Gastrocnemius medialis (tissue), 4 donors: ENCODE measurements at regions not wholly inside any gene's neighbourhood (a gene's known extent, or its start where the extent isn't known, plus 50 kb on each side); places are given as distances from the start of the nearest gene placed in this dataset.
"Not testable (repeated sequence)": the region's sequence is repeated elsewhere in the genome, so short reads cannot be mapped to it uniquely, and the experiment has no call there.

Experiments
- ATAC-seq, 2 donors: fragments of 150-250 bp; one replicate each; pipeline ENCODE4 v1.9.1; 2016
- DNase-seq, 2 donors: peaks; one replicate each; pipeline ENCODE4 v3.0.0-alpha.2; 2019
- H3K27ac ChIP-seq, 4 donors: fragments of 200-600 bp; sonication (generic); 1 replicate in 1 of 4; 2 replicates in 3 of 4; pipeline ENCODE4 v1.5.1; 2016 to 2018; ENCODE audit warnings: mild to moderate bottlenecking in 2 of 4, moderate library complexity in 1 of 4
- H3K27me3 ChIP-seq, 3 donors: fragments of 200-600 bp; sonication (generic) in 2 of 3; 1 replicate in 1 of 3; 2 replicates in 2 of 3; pipeline versions ENCODE4 v1.5.1 to v1.6.0; 2016 to 2019; ENCODE audit warnings: mild to moderate bottlenecking in 1 of 3, moderate library complexity in 1 of 3
- H3K36me3 ChIP-seq, 2 donors: fragments of 200-600 bp; sonication (generic) in 1 of 2; one replicate each; pipeline ENCODE4 v1.5.1; 2017 to 2018
- H3K4me1 ChIP-seq, 2 donors: fragments of 200-600 bp; sonication (generic) in 1 of 2; one replicate each; pipeline ENCODE4 v1.5.1; 2016 to 2017; ENCODE audit warnings: mild to moderate bottlenecking in 2 of 2
- H3K4me3 ChIP-seq, 4 donors: fragments of 200-600 bp; sonication (generic) in 3 of 4; 1 replicate in 1 of 4; 2 replicates in 3 of 4; pipeline ENCODE4 v1.5.1; 2016 to 2019; ENCODE audit warnings: mild to moderate bottlenecking in 2 of 4
- H3K9me3 ChIP-seq, 3 donors: fragments of 200-600 bp; sonication (generic) in 2 of 3; 1 replicate in 1 of 3; 2 replicates in 2 of 3; pipeline ENCODE4 v1.5.1; 2016 to 2019
- CTCF ChIP-seq, 5 experiments: fragments of 450-650 bp in 3 of 5; fragments of 200-600 bp in 2 of 5; sonication (generic) in 2 of 5; IDR thresholded peaks in 4 of 5; conservative IDR thresholded peaks in 1 of 5; 1 replicate in 4 of 5; 2 replicates in 1 of 5; pipeline ENCODE4 v1.5.1; 2016 to 2019; ENCODE audit warnings: antibody characterized with exemption in 5 of 5, mild to moderate bottlenecking in 3 of 5, moderate library complexity in 3 of 5
- POLR2A ChIP-seq, 2 donors: fragments of 450-650 bp; IDR thresholded peaks; one replicate each; pipeline ENCODE4 v1.6.1; 2017; ENCODE audit warnings: antibody characterized with exemption in 2 of 2, mild to moderate bottlenecking in 2 of 2, moderate library complexity in 2 of 2
- in situ Hi-C, 4 donors: fragments of 200-750 bp; cut with MboI; loops; one replicate each; pipeline versions ENCODE4 v1.15.0 to v1.8.0; 2017; ENCODE audit warnings: low sequenced_read_pairs in 4 of 4
- intact Hi-C: fragments of 100-400 bp; cut with DNase I; formaldehyde crosslinking; loops from one replicate; pipeline ENCODE4 v1.15.1; 2023; ENCODE audit warnings: low total_unique reads

- in situ Hi-C loops = no loop called here
- Histone ChIP-seq H3K36me3 (no peaks in the 10 kb centered on the region), H3K9me3 (no peaks in the 10 kb centered on the region), H3K27ac (no peak overlapping the region), H3K4me3 (no peak overlapping the region), H3K27me3 (no peaks in the 10 kb centered on the region), H3K4me1 (no peaks in the 10 kb centered on the region)
- no peak for TF ChIP-seq CTCF (IDR thresholded peaks at IDR 0.05 in 4 of 5, conservative IDR thresholded peaks at IDR 0.05 in 1 of 5)
- TF ChIP-seq POLR2A (IDR thresholded peaks at IDR 0.05) = no peak
- intact Hi-C loops = no loop called here
- DNase-seq (no peak), ATAC-seq (no peak)
Observed at GRCh38 chr13:73162912-73163911, 104.4 kb downstream of the KLF5 start.

GRCh38 chr13:73160371-73161031 is 101.7 kb downstream of the KLF5 start:
- ATAC-seq, H3K27ac ChIP-seq, H3K4me3 ChIP-seq, intact Hi-C loops, H3K36me3 ChIP-seq, H3K27me3 ChIP-seq, in situ Hi-C loops, H3K9me3 ChIP-seq, DNase-seq, H3K4me1 ChIP-seq: not testable (repeated sequence)

DNA sequence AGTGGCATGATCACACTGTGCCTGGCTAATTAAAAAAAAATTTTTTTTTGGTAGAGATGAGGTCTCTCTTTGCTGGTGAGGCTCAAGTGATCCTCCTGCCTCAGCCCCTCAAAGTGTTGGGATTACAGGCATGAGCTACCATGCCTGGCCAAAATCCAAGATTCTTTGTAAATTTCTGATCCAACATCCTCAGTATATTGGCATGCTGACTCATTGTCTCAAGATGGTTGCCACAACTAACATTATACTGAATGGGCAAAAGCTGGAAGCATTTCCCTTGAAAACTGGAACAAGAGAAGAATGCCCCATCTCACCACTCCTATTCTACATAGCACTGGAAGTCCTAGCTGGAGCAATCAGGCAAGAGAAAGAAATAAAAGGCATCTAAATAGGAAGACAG is 100.0 kb downstream of the KLF5 start:
- intact Hi-C loops = no loop called here
- DNase-seq = no peak
- H3K27me3 ChIP-seq = no peaks in the 10 kb centered on the region
- no peak overlapping the region for H3K27ac ChIP-seq
- H3K9me3 ChIP-seq = no peaks in the 10 kb centered on the region
- H3K36me3 ChIP-seq = no peaks in the 10 kb centered on the region
- H3K4me1 ChIP-seq = no peaks in the 10 kb centered on the region
- TF ChIP-seq POLR2A (IDR thresholded peaks at IDR 0.05) (no peak), CTCF (IDR thresholded peaks at IDR 0.05 in 4 of 5, conservative IDR thresholded peaks at IDR 0.05 in 1 of 5) (no peak)
- H3K4me3 ChIP-seq = no peak overlapping the region
- in situ Hi-C loops = no loop called here
- no peak for ATAC-seq

- no peaks in the 10 kb centered on the region for H3K27me3 ChIP-seq
- no peak for TF ChIP-seq POLR2A (IDR thresholded peaks at IDR 0.05)
- TF ChIP-seq CTCF (IDR thresholded peaks at IDR 0.05 in 4 of 5, conservative IDR thresholded peaks at IDR 0.05 in 1 of 5) = no peak
- no peaks in the 10 kb centered on the region for H3K4me1 ChIP-seq
- no peak overlapping the region for H3K27ac ChIP-seq
- no peak overlapping the region for H3K4me3 ChIP-seq
- intact Hi-C loops = no loop called here
- in situ Hi-C loops = no loop called here
- ATAC-seq = no peak
- H3K36me3 ChIP-seq = no peaks in the 10 kb centered on the region
- DNase-seq = no peak
- H3K9me3 ChIP-seq = no peaks in the 10 kb centered on the region
Observed at GRCh38 chr13:73157031-73157430, 98.2 kb downstream of the KLF5 start.

DNA sequence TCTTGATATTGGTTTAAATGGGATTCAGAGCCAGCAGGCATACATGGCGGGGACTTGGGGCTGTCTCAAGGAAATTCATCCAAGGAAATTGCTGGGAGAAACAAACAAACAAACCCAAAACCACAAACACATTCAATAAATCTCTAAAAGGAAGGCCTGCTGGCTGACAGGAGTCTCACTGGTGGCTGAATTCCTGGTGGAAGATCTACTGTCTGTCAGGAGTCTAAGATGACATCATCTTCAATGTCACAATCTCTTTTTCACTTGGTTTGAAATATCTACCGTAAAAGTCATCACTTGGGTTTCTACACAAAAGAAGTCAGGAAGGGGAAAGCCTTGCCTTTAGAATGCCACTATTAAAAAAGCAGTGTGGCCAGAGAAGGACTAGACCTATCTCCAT is 87.9 kb downstream of the KLF5 start:
- no peak for ATAC-seq
- DNase-seq = no peak
- H3K36me3 ChIP-seq = no peaks in the 10 kb centered on the region
- in situ Hi-C loops = no loop called here
- peaks cover 0 to 4% of the 10 kb centered on the region in 2 donors for H3K4me1 ChIP-seq
- no peak overlapping the region for H3K27ac ChIP-seq
- no peaks in the 10 kb centered on the region for H3K9me3 ChIP-seq
- TF ChIP-seq POLR2A (IDR thresholded peaks at IDR 0.05) = no peak
- no peak for TF ChIP-seq CTCF (IDR thresholded peaks at IDR 0.05 in 4 of 5, conservative IDR thresholded peaks at IDR 0.05 in 1 of 5)
- no peak overlapping the region for H3K4me3 ChIP-seq
- no peaks in the 10 kb centered on the region for H3K27me3 ChIP-seq
- intact Hi-C loops = no loop called here
